ENCODE measurements at regions not wholly inside any gene's neighbourhood (a gene's known extent, or its start where the extent isn't known, plus 50 kb on each side); places are given as distances from the start of the nearest gene placed in this dataset.

DNA sequence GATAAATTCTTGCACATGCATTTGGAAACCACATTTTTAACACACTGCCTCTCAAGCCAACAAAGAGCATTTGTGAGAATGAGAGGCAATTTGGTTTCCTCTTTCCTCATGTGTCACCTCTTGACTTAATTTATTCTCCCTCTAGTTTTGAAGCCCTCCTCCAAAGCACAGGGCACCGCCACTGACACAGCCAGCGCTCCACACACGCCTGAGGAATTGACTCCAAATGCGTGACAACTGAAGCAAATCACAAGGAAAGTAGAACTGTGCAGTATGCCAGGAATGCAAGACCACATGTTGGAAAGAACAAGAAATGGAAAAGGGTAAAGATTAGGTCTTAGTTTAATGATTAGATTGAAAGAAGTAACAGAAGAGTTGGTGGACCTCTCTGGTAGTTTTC lies 173.3 kb downstream of the LSM5 start:
- ChIA-PET CTCF (no interaction called here), POLR2A (ENCODE audit: low non-redundant PET) (no interaction called here)
- DNase-seq (ENCODE audit: low spot score), result no peak

DNA sequence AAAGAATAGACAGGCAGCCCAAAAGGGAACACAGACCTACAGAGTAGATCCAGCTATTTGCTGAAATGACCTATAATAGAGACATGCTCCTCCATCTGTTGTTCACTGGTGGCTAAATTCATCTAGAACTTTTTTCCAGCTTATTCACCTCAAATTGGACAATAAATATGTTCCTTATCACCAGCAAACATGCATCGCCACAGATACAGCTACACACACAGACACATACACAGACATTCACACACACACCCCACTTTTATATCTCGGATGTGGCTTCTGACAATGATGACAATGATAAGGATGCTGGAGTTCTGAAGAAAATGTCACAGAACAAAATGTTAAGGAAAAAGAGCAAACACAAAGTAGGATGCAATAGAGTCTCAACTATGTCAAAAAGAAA lies 175.4 kb downstream of the LSM5 start:
- H3K27ac ChIP-seq, result no peak overlapping the region
- no peak for TF ChIP-seq CTCF (conservative IDR thresholded peaks at IDR 0.05; ENCODE audit: low read depth)
- DNase-seq (ENCODE audit: low spot score), result no peak
- POLR2A ChIA-PET (ENCODE audit: low non-redundant PET), result no interaction called here
- CTCF ChIA-PET, result no interaction called here

More for the DNA sequence above, 173.3 kb downstream of the LSM5 start:
- no peak overlapping the region for H3K27ac ChIP-seq
- TF ChIP-seq CTCF (conservative IDR thresholded peaks at IDR 0.05; ENCODE audit: low read depth), result no peak

GRCh38 chr7:32301427-32301826 lies 188.8 kb downstream of the LSM5 start:
- POLR2A ChIA-PET (ENCODE audit: low non-redundant PET), result no interaction called here
- TF ChIP-seq CTCF (conservative IDR thresholded peaks at IDR 0.05; ENCODE audit: low read depth), result no peak
- no peak for DNase-seq (ENCODE audit: low spot score)
- CTCF ChIA-PET, result interaction anchor here (0.8 kb wide), 1 partner anchor 827 kb away, joined by 3 read pairs; no protein-coding TSS in a partner anchor
- H3K27ac ChIP-seq, result no peak overlapping the region

- POLR2A ChIA-PET (ENCODE audit: low non-redundant PET), result no interaction called here
Observed at GRCh38 chr7:32299133-32299702, 191.0 kb downstream of the LSM5 start.

DNA sequence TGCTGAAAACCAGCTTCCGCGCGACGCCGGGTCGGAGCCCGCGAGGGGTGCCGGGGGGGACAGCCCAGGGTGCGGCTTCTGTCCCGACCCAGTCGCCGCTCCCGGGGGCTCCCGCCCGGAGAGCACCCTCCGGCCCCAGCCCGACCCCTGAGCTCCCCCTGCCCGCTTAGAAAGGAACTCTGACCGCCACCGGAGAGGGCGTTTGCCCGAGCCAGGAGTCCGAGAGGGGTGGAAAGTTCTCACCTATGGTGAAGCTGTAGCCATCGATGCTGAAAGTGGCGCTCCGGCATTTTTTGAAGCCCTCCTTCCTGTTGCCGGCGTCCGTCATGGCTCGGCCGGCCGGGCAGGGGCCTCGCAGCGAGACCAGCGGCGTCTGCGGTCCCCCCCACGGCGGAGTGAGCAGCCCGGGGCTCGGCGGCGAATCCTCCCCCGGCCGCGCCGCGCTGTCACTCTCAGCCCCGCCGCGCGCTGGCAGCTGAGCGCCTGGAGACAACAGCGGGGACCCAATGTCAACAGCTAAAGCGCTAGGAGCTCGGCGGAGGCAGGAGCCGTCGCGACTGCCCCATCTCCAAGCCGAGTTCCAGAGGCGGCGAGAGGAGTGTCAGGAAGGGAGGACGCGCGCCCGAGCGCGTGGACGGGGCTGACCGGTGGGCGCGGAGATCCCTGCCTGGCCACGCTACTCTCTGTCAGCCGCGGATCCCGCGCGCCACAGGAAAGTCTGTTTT lies 191.6 kb downstream of the LSM5 start:
- no peak overlapping the region for H3K27ac ChIP-seq
- DNase-seq (ENCODE audit: low spot score), result no peak
- TF ChIP-seq CTCF (conservative IDR thresholded peaks at IDR 0.05; ENCODE audit: low read depth), result no peak
- ChIA-PET POLR2A (ENCODE audit: low non-redundant PET) (no interaction called here), CTCF (no interaction called here)

More at GRCh38 chr7:32299133-32299702, 191.0 kb downstream of the LSM5 start:
- TF ChIP-seq CTCF (conservative IDR thresholded peaks at IDR 0.05; ENCODE audit: low read depth), result no peak
- DNase-seq (ENCODE audit: low spot score), result no peak
- H3K27ac ChIP-seq, result no peak overlapping the region
- CTCF ChIA-PET, result no interaction called here

DNA sequence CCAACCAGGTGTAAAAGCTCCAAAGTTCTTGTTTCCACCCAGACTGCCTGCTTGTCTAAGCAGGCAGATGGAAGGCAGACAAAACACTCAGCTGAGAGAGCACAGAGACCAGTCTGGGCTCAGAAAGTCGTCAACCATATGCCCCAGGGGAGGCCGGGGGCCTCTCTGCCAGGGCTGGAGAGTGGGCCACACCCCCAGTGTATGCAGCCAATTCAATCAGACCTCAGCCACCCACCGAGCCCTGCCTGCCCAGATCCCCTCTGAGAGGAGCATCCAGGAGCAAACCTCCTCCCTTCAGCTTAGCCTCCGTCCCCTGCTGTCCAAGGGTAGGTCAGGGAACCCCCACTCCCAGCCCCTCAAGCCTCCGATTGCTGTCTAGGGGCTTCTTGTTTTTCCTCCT lies 196.3 kb downstream of the LSM5 start:
- no peak for TF ChIP-seq CTCF (conservative IDR thresholded peaks at IDR 0.05; ENCODE audit: low read depth)
- H3K27ac ChIP-seq, result no peak overlapping the region
- DNase-seq (ENCODE audit: low spot score), result no peak
- ChIA-PET POLR2A (ENCODE audit: low non-redundant PET) (no interaction called here), CTCF (no interaction called here)
